Mucosa of descending colon (tissue), 3 donors: ENCODE measurements at regions not wholly inside any gene's neighbourhood (a gene's known extent, or its start where the extent isn't known, plus 50 kb on each side); places are given as distances from the start of the nearest gene placed in this dataset.
A peak's percentile ranks its signal among the peaks of the same experiment; 100 is the strongest.

ENCODE experiments used
- ATAC-seq: fragments of 200-7000 bp; cut with Tn5 transposase; one replicate; pipeline ENCODE4 v1.9.1; 2020; ENCODE audit warnings: mild to moderate bottlenecking, moderate library complexity
- DNase-seq, 3 donors: peaks; one replicate each; pipeline ENCODE4 v3.0.0-alpha.2; 2020
- H3K36me3 ChIP-seq: fragments of 200-600 bp; one replicate; pipeline ENCODE4 v1.8.0; 2021; ENCODE audit warnings: low read depth, mild to moderate bottlenecking
- H3K4me1 ChIP-seq: fragments of 200-600 bp; one replicate; pipeline ENCODE4 v1.8.0; 2021; ENCODE audit warnings: low read depth, mild to moderate bottlenecking
- H3K4me3 ChIP-seq: fragments of 200-600 bp; one replicate; pipeline ENCODE4 v1.8.0; 2021; ENCODE audit warnings: mild to moderate bottlenecking
- H3K9me3 ChIP-seq: fragments of 200-600 bp; one replicate; pipeline ENCODE4 v1.8.0; 2021; ENCODE audit warnings: mild to moderate bottlenecking
- intact Hi-C, 2 donors: fragments of 100-400 bp; cut with DNase I in 1 of 2; cut with micrococcal nuclease in 1 of 2; formaldehyde crosslinking; loops; one replicate each; pipeline versions ENCODE4 v1.11.0 to v1.11.1; 2022; cut with DNase I, micrococcal nuclease
- TF ChIP-seq, protein P1 (sequence below): fragments of 200-600 bp; IDR thresholded peaks from one replicate; pipeline ENCODE4 v1.8.0; 2022; ENCODE audit warnings: antibody characterized with exemption, mild to moderate bottlenecking
- donor health status: DM: no; HTN: no; CAD: no; lungs with moderate emphysema.
- donor health status: DM: no; HTN: no; CAD: no.
- donor health status: DM: no; HTN: yes; CAD: no.

DNA sequence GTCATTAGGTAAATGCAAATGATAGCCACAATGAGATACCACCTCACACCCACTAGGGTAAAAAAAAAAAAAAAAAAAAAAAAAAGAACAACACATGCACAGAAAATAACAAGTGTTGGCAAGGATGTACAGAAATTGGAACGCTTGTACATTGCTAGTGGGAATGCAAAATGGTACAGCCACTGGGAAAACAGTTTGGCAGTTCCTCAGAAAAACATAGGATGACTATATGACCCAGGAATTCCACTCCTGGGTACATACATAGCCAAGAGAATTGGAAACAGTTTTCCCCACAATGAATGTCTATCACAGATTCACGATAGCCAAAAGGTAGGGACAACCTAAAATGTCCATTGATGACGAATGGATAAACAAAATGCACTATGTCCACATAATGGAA lies 161.3 kb upstream of the MAMLD1 start:
- no peaks in the 10 kb centered on the region for H3K36me3 ChIP-seq
- TF ChIP-seq, protein P1, sequence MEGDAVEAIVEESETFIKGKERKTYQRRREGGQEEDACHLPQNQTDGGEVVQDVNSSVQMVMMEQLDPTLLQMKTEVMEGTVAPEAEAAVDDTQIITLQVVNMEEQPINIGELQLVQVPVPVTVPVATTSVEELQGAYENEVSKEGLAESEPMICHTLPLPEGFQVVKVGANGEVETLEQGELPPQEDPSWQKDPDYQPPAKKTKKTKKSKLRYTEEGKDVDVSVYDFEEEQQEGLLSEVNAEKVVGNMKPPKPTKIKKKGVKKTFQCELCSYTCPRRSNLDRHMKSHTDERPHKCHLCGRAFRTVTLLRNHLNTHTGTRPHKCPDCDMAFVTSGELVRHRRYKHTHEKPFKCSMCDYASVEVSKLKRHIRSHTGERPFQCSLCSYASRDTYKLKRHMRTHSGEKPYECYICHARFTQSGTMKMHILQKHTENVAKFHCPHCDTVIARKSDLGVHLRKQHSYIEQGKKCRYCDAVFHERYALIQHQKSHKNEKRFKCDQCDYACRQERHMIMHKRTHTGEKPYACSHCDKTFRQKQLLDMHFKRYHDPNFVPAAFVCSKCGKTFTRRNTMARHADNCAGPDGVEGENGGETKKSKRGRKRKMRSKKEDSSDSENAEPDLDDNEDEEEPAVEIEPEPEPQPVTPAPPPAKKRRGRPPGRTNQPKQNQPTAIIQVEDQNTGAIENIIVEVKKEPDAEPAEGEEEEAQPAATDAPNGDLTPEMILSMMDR = no peak
- ATAC-seq (no peak), DNase-seq (no peak)
- H3K9me3 ChIP-seq = no peaks in the 10 kb centered on the region
- intact Hi-C loops = no loop called here
- no peak overlapping the region for H3K4me3 ChIP-seq
- H3K4me1 ChIP-seq = no peaks in the 10 kb centered on the region

DNA sequence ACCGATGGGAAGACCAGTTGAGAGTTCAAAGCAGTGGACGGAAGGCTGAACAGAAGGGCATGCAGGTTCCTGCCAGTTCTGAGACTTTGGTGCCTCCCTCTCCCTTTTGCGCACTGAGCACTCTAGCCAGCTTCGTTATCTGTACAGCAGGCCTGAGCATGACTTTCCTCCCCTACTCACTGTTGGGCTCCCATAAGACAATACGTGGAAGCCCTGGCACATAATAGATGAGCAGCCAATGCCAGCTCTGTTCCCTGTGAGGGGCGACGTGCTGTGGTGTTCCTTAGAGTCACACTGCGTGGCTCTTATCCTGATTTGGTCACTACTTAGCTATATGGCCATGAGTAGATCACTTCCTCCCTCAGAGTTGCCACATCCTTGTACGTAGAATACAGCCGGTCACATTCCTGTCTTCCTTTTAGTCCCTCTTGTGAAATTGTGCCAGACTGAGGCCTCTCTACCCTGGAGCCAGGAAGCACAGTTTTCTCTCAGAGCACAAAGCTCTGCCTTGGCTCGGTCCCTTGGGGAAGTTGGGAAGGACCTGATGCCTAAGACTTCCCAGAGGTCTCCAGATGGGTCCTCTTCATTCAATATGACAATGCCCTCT lies 160.4 kb upstream of the MAMLD1 start:
- ATAC-seq = peak; percentile 27
- Histone ChIP-seq H3K36me3 (no peaks in the 10 kb centered on the region), H3K4me3 (no peak overlapping the region), H3K9me3 (no peaks in the 10 kb centered on the region), H3K4me1 (no peaks in the 10 kb centered on the region)
- TF ChIP-seq, protein P1 = no peak
- DNase-seq = no peak
- intact Hi-C loops = no loop called here

DNA sequence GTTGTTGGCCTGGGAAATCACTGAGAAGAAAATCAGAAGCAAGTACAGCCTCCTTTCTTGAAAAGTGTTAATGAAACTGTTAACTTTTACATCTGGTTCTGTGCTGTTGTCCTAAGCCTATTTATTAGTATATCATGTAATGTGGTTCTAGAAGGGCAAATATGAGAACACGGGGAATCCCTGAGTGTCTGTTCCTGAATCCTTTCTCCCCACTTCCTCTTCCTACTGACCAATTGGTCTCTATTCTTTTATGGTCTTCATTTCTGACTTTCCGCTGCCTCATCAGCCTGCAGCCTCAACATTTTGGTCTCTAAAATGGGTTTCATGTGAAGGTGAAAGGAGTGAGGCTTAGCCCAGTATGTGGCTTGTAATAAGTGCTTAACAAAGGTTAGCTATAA lies 159.9 kb upstream of the MAMLD1 start:
- TF ChIP-seq, protein P1 = no peak
- H3K4me3 ChIP-seq = no peak overlapping the region
- intact Hi-C loops = no loop called here
- no peaks in the 10 kb centered on the region for H3K36me3 ChIP-seq
- DNase-seq = no peak
- no peaks in the 10 kb centered on the region for H3K9me3 ChIP-seq
- no peak for ATAC-seq
- H3K4me1 ChIP-seq = no peaks in the 10 kb centered on the region

DNA sequence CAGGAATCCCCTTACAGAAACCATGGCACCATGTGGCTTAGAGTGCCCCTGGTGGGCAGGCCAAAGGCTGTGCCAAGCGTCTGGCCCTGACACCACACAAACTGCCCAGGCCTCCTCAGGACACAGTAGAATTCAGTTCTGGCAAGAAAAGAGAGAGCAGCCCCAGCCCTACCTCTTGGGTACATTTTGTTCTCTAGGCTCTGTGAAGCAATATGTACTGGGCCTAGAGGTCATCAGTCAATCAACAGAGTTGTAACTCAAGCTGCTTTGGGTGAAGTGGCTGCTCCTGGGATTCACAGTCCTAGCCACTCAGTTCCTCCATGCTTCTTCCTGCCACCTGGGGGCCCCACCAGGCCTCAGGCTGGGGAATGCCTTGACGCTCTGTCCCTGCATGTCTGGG lies 158.1 kb upstream of the MAMLD1 start:
- no peaks in the 10 kb centered on the region for H3K9me3 ChIP-seq
- no peaks in the 10 kb centered on the region for H3K36me3 ChIP-seq
- H3K4me3 ChIP-seq = no peak overlapping the region
- ATAC-seq (no peak), DNase-seq (no peak)
- TF ChIP-seq, protein P1 = no peak
- intact Hi-C loops = no loop called here
- no peaks in the 10 kb centered on the region for H3K4me1 ChIP-seq

DNA sequence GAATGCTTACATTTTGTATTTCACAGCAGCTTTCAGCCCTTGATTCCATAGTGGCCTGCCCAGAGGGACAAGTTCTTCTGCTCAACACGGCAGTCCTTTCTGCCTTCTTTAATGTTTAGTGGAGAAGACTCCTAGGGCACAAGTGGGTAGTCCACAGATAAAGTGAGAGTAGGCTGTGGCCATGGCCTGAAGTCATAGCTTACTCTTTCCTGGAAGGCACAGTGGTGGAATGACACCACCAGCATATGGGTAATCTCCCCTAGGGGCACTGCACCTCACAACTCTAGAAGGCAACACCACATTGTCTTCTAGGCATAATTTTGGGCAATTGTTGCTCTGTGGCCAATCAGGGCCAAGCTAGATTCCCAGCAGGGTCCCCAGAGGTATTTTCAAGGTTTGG lies 155.4 kb upstream of the MAMLD1 start:
- no peak for ATAC-seq
- no peak overlapping the region for H3K4me3 ChIP-seq
- H3K4me1 ChIP-seq = no peaks in the 10 kb centered on the region
- no peaks in the 10 kb centered on the region for H3K36me3 ChIP-seq
- intact Hi-C loops = no loop called here
- TF ChIP-seq, protein P1 = no peak
- H3K9me3 ChIP-seq = no peaks in the 10 kb centered on the region
- no peak for DNase-seq

DNA sequence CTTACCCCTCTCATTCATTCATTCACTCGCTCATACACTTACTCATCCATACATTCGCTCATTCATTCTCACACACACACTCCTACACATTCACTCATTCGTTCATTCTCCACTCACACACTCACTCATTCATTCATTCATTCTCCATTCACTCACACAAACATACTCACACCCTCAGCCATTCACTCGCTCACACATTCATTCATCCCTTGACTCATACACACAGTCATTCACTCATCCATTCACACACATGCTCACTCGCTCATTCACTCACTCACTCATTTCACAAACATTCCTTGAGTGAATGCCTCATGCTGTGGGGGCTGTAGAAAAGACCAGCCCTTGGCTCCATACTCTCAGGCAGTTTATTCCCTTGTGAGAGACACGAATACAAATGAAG lies 151.1 kb upstream of the MAMLD1 start:
- DNase-seq (no peak), ATAC-seq (no peak)
- H3K4me1 ChIP-seq = no peaks in the 10 kb centered on the region
- no peaks in the 10 kb centered on the region for H3K36me3 ChIP-seq
- TF ChIP-seq, protein P1 = no peak
- H3K4me3 ChIP-seq = no peak overlapping the region
- intact Hi-C loops = no loop called here
- H3K9me3 ChIP-seq = no peaks in the 10 kb centered on the region
